ENCODE measurements at regions not wholly inside any gene's neighbourhood (a gene's known extent, or its start where the extent isn't known, plus 50 kb on each side); places are given as distances from the start of the nearest gene placed in this dataset.

DNA sequence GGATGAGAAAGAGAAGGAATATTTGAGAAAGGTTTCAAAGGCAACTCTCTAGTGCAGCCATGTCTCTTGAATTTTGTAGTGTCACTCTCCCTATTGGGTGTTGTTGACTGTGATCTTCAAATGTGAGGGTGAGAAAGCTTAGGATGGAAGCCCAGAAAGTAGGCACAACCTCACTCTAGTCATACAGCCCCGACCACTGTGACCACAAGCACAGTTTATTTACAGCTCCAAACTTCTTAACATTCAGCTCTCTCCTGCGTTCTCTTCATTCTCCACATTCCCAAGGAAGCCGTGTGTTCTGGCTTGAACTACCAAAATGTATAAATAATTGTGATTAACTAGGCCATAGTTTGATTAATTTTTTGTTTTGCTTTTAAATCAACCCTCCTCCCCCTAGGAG lies 542.9 kb downstream of the LRRC70 start:
- TF ChIP-seq, protein P1, sequence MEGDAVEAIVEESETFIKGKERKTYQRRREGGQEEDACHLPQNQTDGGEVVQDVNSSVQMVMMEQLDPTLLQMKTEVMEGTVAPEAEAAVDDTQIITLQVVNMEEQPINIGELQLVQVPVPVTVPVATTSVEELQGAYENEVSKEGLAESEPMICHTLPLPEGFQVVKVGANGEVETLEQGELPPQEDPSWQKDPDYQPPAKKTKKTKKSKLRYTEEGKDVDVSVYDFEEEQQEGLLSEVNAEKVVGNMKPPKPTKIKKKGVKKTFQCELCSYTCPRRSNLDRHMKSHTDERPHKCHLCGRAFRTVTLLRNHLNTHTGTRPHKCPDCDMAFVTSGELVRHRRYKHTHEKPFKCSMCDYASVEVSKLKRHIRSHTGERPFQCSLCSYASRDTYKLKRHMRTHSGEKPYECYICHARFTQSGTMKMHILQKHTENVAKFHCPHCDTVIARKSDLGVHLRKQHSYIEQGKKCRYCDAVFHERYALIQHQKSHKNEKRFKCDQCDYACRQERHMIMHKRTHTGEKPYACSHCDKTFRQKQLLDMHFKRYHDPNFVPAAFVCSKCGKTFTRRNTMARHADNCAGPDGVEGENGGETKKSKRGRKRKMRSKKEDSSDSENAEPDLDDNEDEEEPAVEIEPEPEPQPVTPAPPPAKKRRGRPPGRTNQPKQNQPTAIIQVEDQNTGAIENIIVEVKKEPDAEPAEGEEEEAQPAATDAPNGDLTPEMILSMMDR (conservative IDR thresholded peaks at IDR 0.05), result no peak
- Mint-ChIP-seq H3K27ac (ENCODE audit: unreplicated experiment) (no peak overlapping the region), H3K9me3 (no peaks in the 10 kb centered on the region), H3K4me1 (no peaks in the 10 kb centered on the region), H3K4me3 (no peak overlapping the region), H3K27me3 (ENCODE audit: low read depth) (no peaks in the 10 kb centered on the region), H3K36me3 (ENCODE audit: low read depth) (no peaks in the 10 kb centered on the region)
- no peak for DNase-seq (ENCODE audit: low read depth, low spot score)

DNA sequence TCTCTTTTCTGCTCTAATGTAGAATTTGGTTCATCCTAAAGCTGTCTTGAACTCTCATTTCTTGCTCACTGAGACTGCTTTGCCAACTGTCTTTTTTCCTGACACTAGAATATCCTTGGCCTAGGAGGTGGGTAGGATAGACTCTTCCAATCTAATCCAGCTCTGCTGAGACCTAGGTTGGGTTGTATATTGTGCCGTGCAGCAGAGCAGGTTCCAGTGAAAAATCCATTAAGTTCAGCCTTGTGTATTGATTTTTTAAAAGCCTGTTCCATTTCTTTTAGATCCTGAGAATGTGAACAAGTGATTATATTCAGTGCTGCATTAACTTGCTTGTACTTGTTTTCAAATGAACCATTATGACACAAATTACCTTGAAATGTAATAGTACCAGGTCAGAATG lies 539.6 kb downstream of the LRRC70 start:
- no peak for DNase-seq (ENCODE audit: low read depth, low spot score)
- H3K27ac Mint-ChIP-seq (ENCODE audit: unreplicated experiment), result no peak overlapping the region
- H3K27me3 Mint-ChIP-seq (ENCODE audit: low read depth), result no peaks in the 10 kb centered on the region
- no peak overlapping the region for H3K4me3 Mint-ChIP-seq
- no peaks in the 10 kb centered on the region for H3K9me3 Mint-ChIP-seq
- no peaks in the 10 kb centered on the region for H3K36me3 Mint-ChIP-seq (ENCODE audit: low read depth)
- H3K4me1 Mint-ChIP-seq, result no peaks in the 10 kb centered on the region
- TF ChIP-seq, protein P1 (conservative IDR thresholded peaks at IDR 0.05), result no peak

DNA sequence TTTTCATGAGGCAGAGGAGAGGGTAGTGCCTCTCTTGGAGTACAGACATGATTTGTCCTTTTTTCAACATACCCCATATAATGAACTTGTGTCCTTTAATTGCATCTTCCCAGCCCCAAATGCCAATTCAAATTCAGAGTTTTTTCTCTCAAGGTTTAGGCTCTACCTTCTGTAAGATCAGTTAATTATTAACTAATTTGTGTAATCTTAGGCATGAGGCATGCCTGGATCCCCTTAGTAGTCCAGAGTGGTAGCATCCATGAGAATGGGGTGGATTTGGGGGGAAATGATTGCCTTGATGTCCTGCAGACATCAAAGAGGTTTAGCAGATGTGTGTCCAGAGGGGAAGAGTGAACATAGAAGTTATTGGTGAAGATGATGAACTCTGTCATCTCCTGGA lies 533.3 kb downstream of the LRRC70 start:
- Mint-ChIP-seq H3K4me1 (no peaks in the 10 kb centered on the region), H3K27ac (ENCODE audit: unreplicated experiment) (no peak overlapping the region), H3K9me3 (no peaks in the 10 kb centered on the region), H3K27me3 (ENCODE audit: low read depth) (no peaks in the 10 kb centered on the region), H3K36me3 (ENCODE audit: low read depth) (no peaks in the 10 kb centered on the region), H3K4me3 (no peak overlapping the region)
- DNase-seq (ENCODE audit: low read depth, low spot score), result no peak
- TF ChIP-seq, protein P1 (conservative IDR thresholded peaks at IDR 0.05), result no peak

DNA sequence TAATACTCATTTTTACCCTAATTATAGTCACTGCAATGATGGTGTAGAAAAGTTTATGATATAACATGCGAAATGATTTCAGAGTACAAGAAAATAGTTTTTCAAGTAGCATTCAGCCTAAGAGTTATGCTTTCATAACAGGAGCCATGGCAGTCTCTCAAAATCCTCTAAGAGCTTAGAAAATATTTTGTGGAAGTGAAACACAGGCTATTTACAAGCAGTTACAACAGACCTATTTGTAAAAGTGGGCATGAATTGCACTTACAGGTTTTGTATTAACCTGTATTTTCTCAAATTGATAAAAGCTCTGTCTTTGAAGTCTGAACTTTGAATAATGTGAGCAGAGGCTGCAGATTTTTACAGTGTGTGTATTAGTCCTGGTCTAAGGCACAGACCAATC lies 523.3 kb downstream of the LRRC70 start:
- no peaks in the 10 kb centered on the region for H3K27me3 Mint-ChIP-seq (ENCODE audit: low read depth)
- TF ChIP-seq, protein P1 (conservative IDR thresholded peaks at IDR 0.05), result no peak
- no peak overlapping the region for H3K27ac Mint-ChIP-seq (ENCODE audit: unreplicated experiment)
- no peak overlapping the region for H3K4me3 Mint-ChIP-seq
- H3K4me1 Mint-ChIP-seq, result peaks cover 20% of the 10 kb centered on the region
- peaks cover 3% of the 10 kb centered on the region for H3K36me3 Mint-ChIP-seq (ENCODE audit: low read depth)
- no peak for DNase-seq (ENCODE audit: low read depth, low spot score)
- H3K9me3 Mint-ChIP-seq, result peaks cover 5% of the 10 kb centered on the region

DNA sequence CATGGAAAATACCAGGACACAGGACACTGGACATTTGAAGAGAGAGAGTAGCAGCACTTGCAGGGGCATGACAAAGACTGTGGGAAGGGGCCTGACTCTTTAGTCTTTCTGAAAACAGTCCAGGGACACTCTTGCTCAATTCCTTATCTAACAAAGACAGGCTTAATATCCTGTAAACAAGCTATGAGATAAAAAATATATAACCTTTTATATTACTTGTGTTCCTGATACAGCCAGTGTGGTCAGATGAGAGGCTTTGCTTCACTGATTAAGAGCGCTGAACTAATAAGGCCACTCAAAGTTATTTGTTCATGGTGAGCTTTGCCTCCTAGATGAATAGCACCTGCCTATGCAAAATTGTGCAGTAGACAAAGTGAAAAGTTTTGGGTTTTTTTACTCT lies 518.7 kb downstream of the LRRC70 start:
- H3K27ac Mint-ChIP-seq (ENCODE audit: unreplicated experiment), result peak overlapping the region; percentile 24
- peaks cover 25% of the 10 kb centered on the region for H3K4me1 Mint-ChIP-seq
- no peaks in the 10 kb centered on the region for H3K27me3 Mint-ChIP-seq (ENCODE audit: low read depth)
- DNase-seq (ENCODE audit: low read depth, low spot score), result no peak
- no peaks in the 10 kb centered on the region for H3K36me3 Mint-ChIP-seq (ENCODE audit: low read depth)
- H3K9me3 Mint-ChIP-seq, result peaks cover 3% of the 10 kb centered on the region
- TF ChIP-seq, protein P1 (conservative IDR thresholded peaks at IDR 0.05), result no peak
- no peak overlapping the region for H3K4me3 Mint-ChIP-seq

DNA sequence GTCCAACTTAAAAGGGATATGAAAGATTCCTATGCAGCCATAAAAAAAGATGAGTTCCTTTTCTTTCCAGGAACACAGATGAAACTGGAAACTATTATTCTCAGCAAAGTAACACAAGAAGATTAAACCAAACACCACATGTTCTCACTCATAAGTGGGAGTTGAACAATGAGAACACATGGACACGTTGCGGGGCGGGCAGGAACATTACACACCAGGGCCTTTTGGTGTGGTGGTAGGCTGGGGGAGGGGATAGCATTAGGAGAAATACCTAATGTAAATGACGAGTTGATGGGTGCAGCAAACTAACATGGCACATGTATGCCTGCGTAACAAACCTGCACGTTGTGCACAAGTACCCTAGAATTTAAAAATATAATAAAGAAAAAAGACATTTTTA lies 516.1 kb downstream of the LRRC70 start:
- no peaks in the 10 kb centered on the region for H3K36me3 Mint-ChIP-seq (ENCODE audit: low read depth)
- no peaks in the 10 kb centered on the region for H3K27me3 Mint-ChIP-seq (ENCODE audit: low read depth)
- H3K9me3 Mint-ChIP-seq, result peaks cover 8% of the 10 kb centered on the region
- TF ChIP-seq, protein P1 (conservative IDR thresholded peaks at IDR 0.05), result no peak
- H3K4me3 Mint-ChIP-seq, result no peak overlapping the region
- DNase-seq (ENCODE audit: low read depth, low spot score), result no peak
- H3K4me1 Mint-ChIP-seq, result peaks cover 25% of the 10 kb centered on the region
- no peak overlapping the region for H3K27ac Mint-ChIP-seq (ENCODE audit: unreplicated experiment)
